ENCODE measurements at regions not wholly inside any gene's neighbourhood (a gene's known extent, or its start where the extent isn't known, plus 50 kb on each side); places are given as distances from the start of the nearest gene placed in this dataset.

GRCh38 chr1:95375174-95375573 lies 141.2 kb downstream of the RWDD3 start:
- TF ChIP-seq CTCF (optimal IDR thresholded peaks at IDR 0.05 in 1 of 3, IDR thresholded peaks at IDR 0.05 in 1 of 3, conservative IDR thresholded peaks at IDR 0.05 in 1 of 3; ENCODE audit: extremely low read depth in 1 of 3, insufficient read depth in 2 of 3, low read length in 3 of 3) (no peak), EZH2 (IDR thresholded peaks at IDR 0.05; ENCODE audit: low read length) (no peak)

Data from keratinocyte (primary cell).